Esophagus (tissue), 2 donors: ENCODE measurements at regions not wholly inside any gene's neighbourhood (a gene's known extent, or its start where the extent isn't known, plus 50 kb on each side); places are given as distances from the start of the nearest gene placed in this dataset.

Experiments
- H3K27ac ChIP-seq, 2 donors: one replicate each; pipeline ENCODE4 v1.5.1; 2013; ENCODE audit warnings: low read depth in 2 of 2, mild to moderate bottlenecking in 2 of 2, inconsistent platforms in 1 of 2, low read length in 1 of 2, moderate library complexity in 1 of 2
- H3K27me3 ChIP-seq, 2 donors: one replicate each; pipeline ENCODE4 v1.6.1; 2013; ENCODE audit warnings: low read length in 2 of 2, control low read depth in 1 of 2, mild to moderate bottlenecking in 1 of 2; ENCODE audit not compliant: insufficient read depth in 2 of 2, control insufficient read depth in 1 of 2
- H3K36me3 ChIP-seq, 2 donors: one replicate each; pipeline ENCODE4 v1.6.1; 2013; ENCODE audit warnings: low read length in 1 of 2; ENCODE audit not compliant: control insufficient read depth in 2 of 2, insufficient read depth in 2 of 2
- H3K4me1 ChIP-seq, 2 donors: one replicate each; pipeline ENCODE4 v1.6.1; 2013; ENCODE audit warnings: low read length in 1 of 2; ENCODE audit not compliant: control insufficient read depth in 2 of 2, insufficient read depth in 2 of 2
- H3K4me3 ChIP-seq, 2 donors: one replicate each; pipeline ENCODE4 v1.5.1; 2013; ENCODE audit warnings: low read length in 2 of 2, mild to moderate bottlenecking in 2 of 2, low read depth in 1 of 2, moderate library complexity in 1 of 2
- H3K9me3 ChIP-seq, 2 donors: one replicate each; pipeline ENCODE4 v1.6.1; 2013; ENCODE audit warnings: mild to moderate bottlenecking in 2 of 2, low read depth in 1 of 2, low read length in 1 of 2, moderate library complexity in 1 of 2; ENCODE audit not compliant: control insufficient read depth in 2 of 2, insufficient read depth in 1 of 2
- WGBS, 2 donors: extraction: QIAGEN DNeasy Blood & Tissue Kit; methylation state at CpG; one replicate each; pipeline ENCODE4 v1.1.7; 2013; 5-methylcytosine and 5-hydroxymethylcytosine counted together
- donor health status: healthy with polysubstance abuse.
- donor health status: Bipolar disorder and iron deficiency.

GRCh38 chr6:55669028-55669427, 90.0 kb upstream of the HMGCLL1 start:
- no peaks in the 10 kb centered on the region for H3K9me3 ChIP-seq
- no peaks in the 10 kb centered on the region for H3K27me3 ChIP-seq
- no peaks in the 10 kb centered on the region for H3K4me1 ChIP-seq
- 92 to 94% methylated on average over 1 of the region's 1 CpG for WGBS, 2 donors
- H3K36me3 ChIP-seq = no peaks in the 10 kb centered on the region
- H3K4me3 ChIP-seq = no peak overlapping the region
- no peak overlapping the region for H3K27ac ChIP-seq

- H3K36me3 ChIP-seq = no peaks in the 10 kb centered on the region
- H3K4me1 ChIP-seq = no peaks in the 10 kb centered on the region
- H3K4me3 ChIP-seq = no peak overlapping the region
- no peak overlapping the region for H3K27ac ChIP-seq
- no peaks in the 10 kb centered on the region for H3K27me3 ChIP-seq
- no peaks in the 10 kb centered on the region for H3K9me3 ChIP-seq
- WGBS, 2 donors = 31 to 44% methylated on average over 3 of the region's 3 CpGs
These were observed 89.6 kb upstream of the HMGCLL1 start for GRCh38 chr6:55668591-55668990.

GRCh38 chr6:55667341-55667740, 88.3 kb upstream of the HMGCLL1 start:
- H3K4me3 ChIP-seq = no peak overlapping the region
- WGBS, 2 donors = 47 to 67% methylated on average over 2 of the region's 2 CpGs
- no peaks in the 10 kb centered on the region for H3K27me3 ChIP-seq
- H3K4me1 ChIP-seq = no peaks in the 10 kb centered on the region
- no peak overlapping the region for H3K27ac ChIP-seq
- no peaks in the 10 kb centered on the region for H3K36me3 ChIP-seq
- no peaks in the 10 kb centered on the region for H3K9me3 ChIP-seq

DNA sequence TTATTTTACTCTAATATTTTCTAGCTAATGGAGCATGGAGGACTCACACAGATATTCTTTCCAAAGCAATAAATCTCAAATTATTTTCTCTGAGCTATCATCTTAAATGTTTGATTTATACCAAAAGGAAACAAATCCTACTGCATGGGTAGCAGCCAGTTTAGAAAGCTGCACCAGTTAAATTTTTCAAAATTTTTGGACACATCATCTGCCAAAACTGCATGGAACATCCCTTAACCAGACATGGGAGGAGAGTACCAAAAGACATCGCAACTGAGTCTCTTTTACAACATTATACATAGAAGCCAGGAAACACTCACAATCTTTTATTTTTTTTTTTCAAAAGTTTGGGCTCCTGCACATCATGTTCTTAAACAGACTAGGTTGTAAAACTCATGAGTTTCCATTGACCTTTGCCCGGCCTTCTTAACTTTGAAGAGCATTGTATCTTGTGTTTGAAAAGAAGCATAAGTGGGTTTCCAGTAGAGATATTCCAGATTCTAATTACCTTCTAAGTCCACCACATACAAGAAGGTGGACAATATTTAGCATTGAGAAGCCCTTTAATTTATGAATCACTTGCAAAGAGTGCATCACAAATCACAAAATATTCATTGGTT, 87.7 kb upstream of the HMGCLL1 start:
- Histone ChIP-seq H3K27me3 (no peaks in the 10 kb centered on the region), H3K4me1 (no peaks in the 10 kb centered on the region), H3K4me3 (no peak overlapping the region), H3K9me3 (no peaks in the 10 kb centered on the region), H3K27ac (no peak overlapping the region), H3K36me3 (no peaks in the 10 kb centered on the region)
- 74 to 84% methylated on average over 2 of the region's 2 CpGs for WGBS, 2 donors

DNA sequence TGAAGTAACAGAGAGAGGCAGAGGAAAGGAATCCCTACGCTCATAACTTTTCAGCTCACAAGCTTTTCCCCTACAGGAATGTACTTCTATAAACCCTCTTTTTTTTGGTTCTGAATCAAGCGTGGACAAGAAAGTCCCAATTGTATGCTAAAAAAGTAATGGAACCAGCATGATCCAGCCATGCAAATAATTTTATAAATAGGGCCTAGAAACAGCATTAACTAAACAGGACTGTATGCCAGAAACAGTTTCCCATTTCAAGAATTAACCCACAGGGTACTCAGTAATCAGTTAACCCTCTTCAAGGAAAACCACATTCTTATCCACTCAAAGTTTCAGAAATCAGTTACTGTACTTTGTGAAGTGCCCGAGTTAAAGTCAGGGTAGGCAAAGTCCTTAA, 87.0 kb upstream of the HMGCLL1 start:
- no peaks in the 10 kb centered on the region for H3K4me1 ChIP-seq
- WGBS, 2 donors = 75 to 85% methylated on average over 3 of the region's 3 CpGs
- no peak overlapping the region for H3K4me3 ChIP-seq
- H3K36me3 ChIP-seq = no peaks in the 10 kb centered on the region
- no peak overlapping the region for H3K27ac ChIP-seq
- H3K27me3 ChIP-seq = no peaks in the 10 kb centered on the region
- H3K9me3 ChIP-seq = no peaks in the 10 kb centered on the region

- H3K27ac ChIP-seq = peak overlapping the region in 1 of 2 donors; percentile 42
These were observed 85.9 kb upstream of the HMGCLL1 start for GRCh38 chr6:55664591-55665587.

DNA sequence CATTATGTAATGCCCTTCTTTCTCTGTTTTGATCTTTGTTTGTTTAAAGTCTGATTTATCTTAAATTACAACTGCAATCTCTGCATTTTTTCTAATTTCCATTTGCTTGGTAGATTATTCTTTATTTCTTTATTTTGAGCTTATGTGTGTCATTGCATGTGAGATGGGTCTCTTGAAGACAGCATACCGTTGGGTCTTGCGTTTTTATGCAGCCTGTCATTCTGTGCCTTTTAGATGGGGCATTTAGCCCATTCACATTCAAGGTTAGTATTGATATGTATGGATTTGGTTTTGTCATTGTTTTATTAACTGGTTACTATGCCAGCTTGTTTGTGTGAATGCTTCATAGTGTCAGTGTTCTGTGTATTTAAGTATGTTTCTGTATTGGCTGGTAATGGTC, 84.9 kb upstream of the HMGCLL1 start:
- WGBS, 2 donors = 89 to 91% methylated on average over 2 of the region's 2 CpGs

More at GRCh38 chr6:55664591-55665587, 85.9 kb upstream of the HMGCLL1 start:
- no peaks in the 10 kb centered on the region for H3K36me3 ChIP-seq
- no peaks in the 10 kb centered on the region for H3K27me3 ChIP-seq
- no peaks in the 10 kb centered on the region for H3K9me3 ChIP-seq
- H3K4me3 ChIP-seq = no peak overlapping the region
- H3K4me1 ChIP-seq = no peaks in the 10 kb centered on the region
- whole genome bisulfite sequencing, 2 donors = 69 to 73% methylated on average over 2 of the region's 2 CpGs

DNA sequence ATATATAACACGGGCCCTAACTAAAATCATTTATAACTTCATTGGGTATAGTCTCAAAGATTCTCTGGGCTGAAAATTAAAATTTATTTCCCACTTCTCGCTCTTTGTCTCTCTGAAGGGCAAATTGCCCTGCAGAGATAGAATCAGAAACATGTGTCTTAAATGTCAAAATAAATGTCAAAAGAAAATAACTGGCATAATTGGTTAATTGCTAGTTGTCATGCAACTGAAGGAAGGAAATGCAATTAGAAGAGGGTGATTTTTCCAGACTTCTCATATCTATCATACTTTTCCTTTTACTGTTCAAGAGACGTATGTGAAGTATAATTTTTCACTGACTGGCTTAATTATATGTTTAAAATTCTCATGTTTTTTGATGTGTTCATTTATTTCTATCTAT, 80.3 kb upstream of the HMGCLL1 start:
- WGBS, 2 donors = 78 to 84% methylated on average over 3 of the region's 3 CpGs
- H3K27ac ChIP-seq = no peak overlapping the region
- no peaks in the 10 kb centered on the region for H3K36me3 ChIP-seq
- H3K9me3 ChIP-seq = no peaks in the 10 kb centered on the region
- no peaks in the 10 kb centered on the region for H3K4me1 ChIP-seq
- H3K4me3 ChIP-seq = no peak overlapping the region
- H3K27me3 ChIP-seq = no peaks in the 10 kb centered on the region

More for the DNA sequence above, 84.9 kb upstream of the HMGCLL1 start:
- Histone ChIP-seq H3K27me3 (no peaks in the 10 kb centered on the region), H3K36me3 (no peaks in the 10 kb centered on the region), H3K27ac (no peak overlapping the region), H3K4me1 (no peaks in the 10 kb centered on the region), H3K9me3 (no peaks in the 10 kb centered on the region), H3K4me3 (no peak overlapping the region)

DNA sequence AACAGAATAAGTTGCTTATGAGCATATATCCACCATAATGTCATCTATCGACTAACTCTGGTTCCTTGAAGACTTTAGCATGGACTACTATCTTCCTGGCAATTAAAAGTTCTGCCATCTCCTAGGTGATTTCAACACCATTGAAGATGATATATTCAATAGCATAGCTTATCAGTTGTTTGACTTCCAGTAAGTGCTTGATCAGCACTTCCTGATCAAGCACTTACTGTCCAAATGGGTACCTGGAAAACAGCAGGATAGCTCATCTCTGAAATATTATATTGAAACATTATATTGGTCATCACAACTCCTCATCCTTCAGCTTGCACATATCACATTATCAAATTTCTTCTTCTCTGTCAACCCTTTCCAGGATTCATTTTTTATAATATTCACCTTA, 75.5 kb upstream of the HMGCLL1 start:
- Histone ChIP-seq H3K27ac (no peak overlapping the region), H3K4me1 (no peaks in the 10 kb centered on the region), H3K4me3 (no peak overlapping the region), H3K36me3 (no peaks in the 10 kb centered on the region), H3K9me3 (no peaks in the 10 kb centered on the region), H3K27me3 (no peaks in the 10 kb centered on the region)
- WGBS, 2 donors = 91% methylated on average over 1 of the region's 1 CpG
